ENCODE measurements at regions not wholly inside any gene's neighbourhood (a gene's known extent, or its start where the extent isn't known, plus 50 kb on each side); places are given as distances from the start of the nearest gene placed in this dataset.
"Not testable (repeated sequence)": the region's sequence is repeated elsewhere in the genome, so short reads cannot be mapped to it uniquely, and the experiment has no call there.

- no peak for DNase-seq (ENCODE audit: low read depth)
These were observed 701.0 kb downstream of the NR2F1-AS1 start for GRCh38 chr5:92879806-92880543.

- DNase-seq (ENCODE audit: low read depth): no peak
These were observed 706.2 kb downstream of the NR2F1-AS1 start for GRCh38 chr5:92874790-92875189.

- no peak for DNase-seq (ENCODE audit: low read depth)
These were observed 712.6 kb downstream of the NR2F1-AS1 start for GRCh38 chr5:92868442-92868841.

GRCh38 chr5:92864591-92864990 lies 716.4 kb downstream of the NR2F1-AS1 start:
- no peak for DNase-seq (ENCODE audit: low read depth)

- no peak for DNase-seq (ENCODE audit: low read depth)
These were observed 717.4 kb downstream of the NR2F1-AS1 start for GRCh38 chr5:92863666-92864065.

- no peak for DNase-seq (ENCODE audit: low read depth)
These were observed 719.3 kb downstream of the NR2F1-AS1 start for GRCh38 chr5:92861531-92862285.

- no peak for DNase-seq (ENCODE audit: low read depth)
These were observed 721.0 kb downstream of the NR2F1-AS1 start for GRCh38 chr5:92860061-92860460.

GRCh38 chr5:92852219-92852618 lies 728.8 kb downstream of the NR2F1-AS1 start:
- no peak for DNase-seq (ENCODE audit: low read depth)

- DNase-seq (ENCODE audit: low read depth): no peak
These were observed 730.1 kb downstream of the NR2F1-AS1 start for GRCh38 chr5:92850886-92851285.

- no peak for DNase-seq (ENCODE audit: low read depth)
These were observed 731.3 kb downstream of the NR2F1-AS1 start for GRCh38 chr5:92849756-92850155.

- DNase-seq (ENCODE audit: low read depth): no peak
These were observed 739.3 kb downstream of the NR2F1-AS1 start for GRCh38 chr5:92841604-92842155.

- no peak for DNase-seq (ENCODE audit: low read depth)
These were observed 742.8 kb downstream of the NR2F1-AS1 start for GRCh38 chr5:92838253-92838652.

GRCh38 chr5:92836855-92837755 lies 743.9 kb downstream of the NR2F1-AS1 start:
- DNase-seq (ENCODE audit: low read depth): no peak

GRCh38 chr5:92835712-92836111 lies 745.3 kb downstream of the NR2F1-AS1 start:
- DNase-seq (ENCODE audit: low read depth): no peak

- DNase-seq (ENCODE audit: low read depth): not testable (repeated sequence)
These were observed 757.5 kb downstream of the NR2F1-AS1 start for GRCh38 chr5:92823551-92823950.

- DNase-seq (ENCODE audit: low read depth): no peak
These were observed 758.8 kb downstream of the NR2F1-AS1 start for GRCh38 chr5:92822183-92822582.

GRCh38 chr5:92809855-92810465 lies 771.1 kb downstream of the NR2F1-AS1 start:
- no peak for DNase-seq (ENCODE audit: low read depth)

GRCh38 chr5:92808474-92808873 lies 772.5 kb downstream of the NR2F1-AS1 start:
- DNase-seq (ENCODE audit: low read depth): no peak

GRCh38 chr5:92807085-92807484 lies 773.9 kb downstream of the NR2F1-AS1 start:
- no peak for DNase-seq (ENCODE audit: low read depth)

- no peak for DNase-seq (ENCODE audit: low read depth)
These were observed 775.6 kb downstream of the NR2F1-AS1 start for GRCh38 chr5:92805446-92805845.

- DNase-seq (ENCODE audit: low read depth): peak; percentile 9
These were observed 779.1 kb downstream of the NR2F1-AS1 start for GRCh38 chr5:92801911-92802310.

- DNase-seq (ENCODE audit: low read depth): peak; percentile 19
These were observed 780.7 kb downstream of the NR2F1-AS1 start for GRCh38 chr5:92800365-92800764.
